SIG-M5 treated with dmso at 0.1 percent for 504 hours (cell line): ENCODE measurements at regions not wholly inside any gene's neighbourhood (a gene's known extent, or its start where the extent isn't known, plus 50 kb on each side); places are given as distances from the start of the nearest gene placed in this dataset.

Experiments used
- DNase-seq: peaks from one replicate; lab custom pipeline; 2025; ENCODE audit not compliant: unreplicated experiment; lab: John Stamatoyannopoulos, UW

DNA sequence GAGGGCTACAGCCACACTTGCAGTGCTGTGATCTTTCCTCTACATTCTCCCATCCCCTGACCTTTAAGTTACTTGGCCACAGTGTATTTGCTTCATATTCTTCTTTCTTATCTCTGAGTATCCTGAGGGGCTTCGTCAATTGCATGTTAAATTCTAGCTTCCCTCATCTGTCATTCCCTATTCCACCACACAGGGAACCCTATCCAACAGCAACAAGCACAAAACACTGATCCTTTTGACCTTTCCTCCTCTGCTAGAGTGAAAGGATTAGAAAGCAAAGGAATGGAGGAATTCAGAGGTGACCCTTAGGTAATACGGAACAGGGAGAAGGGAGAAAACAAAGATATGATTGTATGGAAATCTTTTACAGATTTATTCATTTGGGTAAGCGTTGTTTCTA, 1061.7 kb upstream of the TENM4 start:
- DNase-seq = no peak

DNA sequence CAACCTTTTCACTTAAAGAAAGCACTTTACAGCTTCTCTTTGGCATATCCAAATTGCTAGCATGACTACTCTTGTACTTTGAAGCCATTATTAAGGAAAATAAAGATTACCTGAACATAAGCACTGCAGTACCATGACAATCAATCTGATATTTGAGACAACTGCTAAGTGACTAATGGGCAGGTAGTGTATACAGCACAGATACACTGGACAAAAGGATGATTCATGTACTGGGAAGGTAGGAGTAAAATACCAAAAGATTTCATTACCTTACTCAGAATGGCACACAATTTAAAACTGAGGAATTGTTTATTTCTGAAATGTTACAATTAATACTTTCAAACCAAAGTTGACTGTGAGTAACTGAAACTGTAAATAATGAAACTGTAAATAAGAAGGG, 1054.3 kb upstream of the TENM4 start:
- no peak for DNase-seq

DNA sequence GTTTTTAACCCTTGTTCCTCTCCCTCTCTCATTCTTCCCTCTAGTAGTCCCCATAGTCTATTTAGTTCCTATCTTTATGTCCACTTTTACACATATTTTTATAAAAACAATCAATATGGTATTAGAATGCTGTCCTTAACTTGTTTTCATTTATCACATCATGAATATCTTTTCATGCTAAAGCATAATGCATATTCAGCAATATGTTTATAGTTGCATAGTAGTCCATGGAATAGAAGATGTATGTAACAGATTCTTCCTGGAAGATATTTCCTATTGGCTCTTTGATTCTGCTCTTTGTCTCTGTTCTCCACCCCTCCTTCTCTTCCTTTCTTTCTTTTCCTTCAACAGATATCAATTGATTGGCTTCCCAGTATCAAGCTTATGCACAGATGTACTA, 1047.1 kb upstream of the TENM4 start:
- no peak for DNase-seq

DNA sequence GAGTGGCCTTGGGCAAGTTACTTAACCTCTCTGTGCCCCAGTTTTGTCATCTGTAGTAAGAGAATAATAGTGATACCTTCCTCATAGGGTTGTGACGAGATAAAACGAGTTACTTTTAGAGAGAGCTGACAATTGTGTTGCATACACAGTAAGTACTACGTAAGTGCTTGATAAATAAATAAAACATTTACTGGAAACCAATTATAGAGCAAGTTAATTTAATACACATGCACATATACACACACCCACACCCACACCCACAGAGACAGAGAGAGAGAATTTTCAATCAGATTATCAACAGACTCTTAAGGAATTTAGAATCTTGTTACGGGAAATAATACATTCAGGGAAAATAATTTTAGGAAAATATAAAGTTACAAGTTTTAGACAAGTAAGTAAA, 1045.8 kb upstream of the TENM4 start:
- DNase-seq = no peak

DNA sequence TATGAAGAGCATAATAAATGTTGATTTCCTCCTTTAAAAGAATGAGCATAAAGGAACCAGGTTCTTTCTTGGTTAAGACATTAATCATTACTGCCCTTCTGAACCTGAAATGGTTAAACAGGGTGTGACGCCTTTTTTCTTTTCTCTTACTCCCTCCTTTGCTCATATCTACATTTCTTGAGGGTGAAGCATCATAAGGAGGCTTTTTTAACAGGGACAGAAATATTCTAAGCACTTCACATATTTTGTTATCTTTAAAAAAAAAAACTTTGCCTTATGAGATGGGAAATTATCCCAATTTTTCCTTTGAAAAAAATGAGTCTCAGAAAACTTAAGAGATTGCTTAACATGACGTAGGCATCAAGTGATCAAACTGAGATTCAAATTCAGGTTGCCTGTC, 1036.3 kb upstream of the TENM4 start:
- DNase-seq = no peak

DNA sequence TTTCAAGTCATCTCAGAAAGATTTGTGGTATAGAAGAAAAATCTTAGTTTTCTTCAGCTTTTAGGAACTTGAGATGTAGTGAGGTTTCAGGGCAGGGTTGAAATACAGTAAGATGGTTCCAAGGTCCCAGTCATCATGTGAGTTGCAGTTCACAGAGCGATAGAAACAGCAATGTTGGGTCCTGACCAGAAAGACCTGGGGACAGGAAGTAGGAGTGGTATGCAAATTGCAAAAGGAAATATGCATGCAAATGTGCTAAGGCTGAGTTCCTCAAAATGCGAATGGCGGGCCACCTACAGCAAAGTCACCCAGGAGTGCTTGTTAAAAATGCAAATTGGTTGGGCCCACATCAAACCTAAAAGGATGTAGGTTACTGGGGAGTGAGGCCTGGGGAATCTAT, 1032.7 kb upstream of the TENM4 start:
- DNase-seq = no peak

DNA sequence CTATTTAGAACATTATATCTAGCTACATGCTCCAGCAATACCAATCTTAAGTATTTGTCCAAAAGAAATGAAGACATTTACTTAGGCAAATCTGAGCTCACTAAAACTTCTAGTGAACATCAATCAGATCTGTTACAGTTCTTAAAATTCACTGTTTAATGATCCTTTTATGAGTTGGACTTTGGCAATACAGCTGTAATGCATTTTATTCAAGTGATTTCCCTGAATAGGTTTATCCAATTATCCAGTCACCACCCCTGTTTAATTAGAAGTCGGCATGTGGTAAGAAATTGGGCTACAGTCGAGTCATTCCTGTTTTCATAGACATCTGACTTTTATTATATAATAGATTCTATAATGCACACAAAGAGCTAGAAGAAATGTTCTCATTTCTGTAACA, 1029.0 kb upstream of the TENM4 start:
- DNase-seq = no peak

DNA sequence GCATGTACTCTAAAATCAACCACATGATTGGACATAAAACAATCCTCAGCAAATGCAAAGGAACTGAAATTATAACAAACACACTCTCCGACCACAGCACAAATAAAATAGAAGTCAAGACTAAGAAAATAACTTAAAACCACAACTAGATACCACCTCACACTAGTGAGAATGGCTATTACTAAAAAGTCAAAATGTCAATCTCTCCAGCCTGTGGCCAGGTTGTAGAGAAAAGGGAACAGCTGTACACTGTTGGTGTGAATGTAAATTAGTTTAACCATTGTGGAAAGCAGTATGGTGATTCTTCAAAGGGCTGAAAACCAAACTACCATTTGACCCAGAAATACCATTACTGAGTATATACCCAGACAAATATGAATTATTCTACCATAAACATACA, 1025.7 kb upstream of the TENM4 start:
- no peak for DNase-seq

DNA sequence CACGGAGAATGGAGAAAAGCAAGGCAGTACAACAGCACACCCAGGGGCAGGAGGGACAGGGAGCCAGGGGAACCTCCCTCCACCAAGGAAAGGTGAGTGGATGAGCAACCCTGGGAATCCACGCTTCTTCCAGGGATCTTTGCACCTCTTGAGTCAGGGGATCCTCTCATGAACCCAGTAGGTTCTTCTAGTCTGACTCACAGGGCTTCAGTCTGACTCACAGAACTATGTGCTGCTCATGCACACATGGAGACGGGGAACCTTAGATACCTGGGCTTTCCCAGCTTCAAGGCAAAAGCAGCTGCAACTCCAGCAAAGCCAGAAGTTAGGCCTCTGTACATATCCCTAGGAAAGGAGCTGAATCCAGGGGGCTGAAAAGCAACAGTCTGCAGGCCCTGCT, 1021.4 kb upstream of the TENM4 start:
- DNase-seq = no peak

DNA sequence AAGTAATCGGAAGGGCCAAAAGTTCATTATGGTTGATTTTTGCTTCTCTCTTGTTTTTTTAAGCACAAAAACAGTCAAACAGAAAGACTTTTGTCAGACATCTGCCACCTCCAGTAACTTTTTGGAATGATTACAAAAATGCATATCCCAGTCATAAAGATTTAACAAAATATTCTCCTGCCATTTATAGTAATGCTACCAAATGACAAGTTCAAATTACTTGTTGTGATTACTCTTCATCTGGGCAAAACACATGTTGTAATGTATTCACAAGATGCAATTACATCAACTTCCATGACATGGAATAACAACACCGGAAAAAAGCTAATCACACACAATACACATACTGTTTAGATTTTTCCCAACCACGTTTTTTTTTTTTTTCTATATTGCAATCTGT, 1017.5 kb upstream of the TENM4 start:
- no peak for DNase-seq

DNA sequence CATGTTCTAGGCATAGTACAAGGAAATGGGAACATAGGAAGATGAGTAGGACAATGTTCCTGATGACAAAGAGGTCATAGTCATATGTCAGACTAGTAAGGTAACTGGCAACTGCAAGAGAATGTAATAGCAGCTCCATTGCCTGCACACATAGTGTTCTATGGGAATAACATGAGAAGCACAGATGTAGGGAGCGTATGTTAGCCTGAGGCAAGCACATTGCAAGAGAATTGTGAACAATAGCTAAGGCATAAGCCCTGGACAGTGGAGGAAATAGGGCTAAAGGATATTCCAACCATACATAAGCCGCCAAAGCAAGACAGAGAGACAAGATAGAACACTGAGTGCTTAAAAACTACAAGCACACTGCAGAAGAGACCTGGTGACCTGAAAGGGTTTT, 1017.0 kb upstream of the TENM4 start:
- DNase-seq = no peak

DNA sequence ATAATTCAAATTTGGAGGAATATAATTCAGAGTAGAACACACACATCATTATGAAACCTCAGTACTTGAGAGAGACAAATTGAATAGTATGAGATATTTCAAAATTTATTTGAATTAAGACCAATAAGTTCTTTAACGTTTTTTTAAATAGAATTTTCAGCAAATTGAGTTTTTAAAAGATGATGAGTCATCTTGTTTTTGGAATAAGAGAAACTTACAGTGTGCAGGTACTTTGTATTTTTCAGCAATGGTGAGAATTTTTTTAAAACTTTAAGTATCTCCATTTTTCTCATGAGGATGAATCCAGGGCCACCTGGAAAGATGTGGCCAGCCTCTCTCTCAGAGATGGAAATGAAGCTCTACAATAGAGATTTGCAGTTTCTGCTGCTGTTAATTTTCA, 1015.0 kb upstream of the TENM4 start:
- no peak for DNase-seq

DNA sequence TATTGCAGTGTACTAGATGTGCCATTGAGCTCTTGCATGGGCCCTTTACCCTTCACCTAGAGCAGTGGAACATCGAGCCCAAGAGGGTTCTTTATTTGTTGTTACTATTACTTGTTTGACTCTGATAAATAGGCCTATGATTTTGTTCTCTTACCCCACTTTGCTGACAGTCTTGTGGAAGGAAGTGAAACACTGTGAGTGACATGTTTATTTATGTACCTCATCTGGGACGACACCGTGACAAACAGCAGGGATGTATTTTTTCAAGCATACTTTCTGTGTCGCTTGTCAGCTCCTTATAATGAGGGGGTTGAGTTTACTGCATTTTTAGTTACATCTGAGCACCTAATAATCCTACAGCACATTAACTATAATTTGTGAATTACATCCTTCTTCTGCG, 1010.3 kb upstream of the TENM4 start:
- DNase-seq = no peak

DNA sequence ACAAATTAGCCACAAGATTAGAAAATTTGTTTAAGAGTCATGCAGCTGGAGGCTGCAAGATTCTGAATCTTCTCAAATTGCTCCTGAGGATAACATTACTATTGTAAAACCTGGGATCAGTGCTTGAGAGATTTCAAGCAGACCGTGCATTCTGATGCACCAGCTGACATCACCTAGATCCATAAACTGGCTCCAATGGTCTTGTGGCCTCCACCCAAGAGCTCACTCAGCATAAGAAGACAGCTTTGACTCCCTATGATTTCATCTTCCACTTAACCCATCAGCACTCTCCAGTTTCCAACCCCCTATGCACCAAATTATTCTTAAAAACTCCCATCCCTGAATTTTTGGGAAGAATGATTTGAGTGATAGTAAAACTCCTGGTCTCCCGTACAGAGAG, 1007.9 kb upstream of the TENM4 start:
- no peak for DNase-seq

DNA sequence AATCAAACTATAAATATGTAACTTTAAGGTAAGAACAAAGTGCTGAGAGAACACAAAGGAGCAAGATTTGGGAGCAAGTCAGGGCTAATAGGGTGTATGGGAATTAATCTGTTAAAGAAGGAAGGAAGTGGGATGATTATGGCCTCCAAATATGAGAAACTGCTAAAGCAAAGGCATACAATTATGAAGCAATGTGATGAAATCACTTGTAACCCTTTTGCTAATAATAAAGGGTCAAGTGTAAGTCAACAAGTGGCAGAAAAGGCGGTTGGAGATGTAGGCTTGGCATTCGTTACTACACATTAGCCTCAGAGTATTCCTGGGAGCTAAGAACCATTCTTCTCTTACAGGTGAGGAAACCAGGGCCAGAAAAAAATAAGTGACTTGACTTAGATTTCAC, 1002.3 kb upstream of the TENM4 start:
- DNase-seq = no peak

DNA sequence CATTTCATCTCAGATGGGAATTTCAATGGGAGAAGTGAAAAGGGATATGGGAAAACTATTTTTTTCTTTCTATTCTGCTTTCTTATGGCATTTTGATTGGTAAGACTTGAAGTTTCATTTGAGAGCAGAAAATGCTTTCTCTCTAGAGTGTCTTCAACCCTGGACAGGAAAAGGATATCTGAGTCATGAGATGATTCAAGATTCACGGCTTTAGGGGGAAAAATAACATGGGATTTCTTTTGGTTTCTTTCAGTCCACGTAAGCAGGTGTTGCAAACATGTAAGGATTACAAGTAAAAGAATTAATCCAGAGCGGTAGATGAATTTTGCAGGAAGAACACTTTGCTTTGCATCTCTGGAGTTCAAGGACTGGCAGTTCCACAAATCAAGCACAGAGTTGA, 1001.0 kb upstream of the TENM4 start:
- no peak for DNase-seq

DNA sequence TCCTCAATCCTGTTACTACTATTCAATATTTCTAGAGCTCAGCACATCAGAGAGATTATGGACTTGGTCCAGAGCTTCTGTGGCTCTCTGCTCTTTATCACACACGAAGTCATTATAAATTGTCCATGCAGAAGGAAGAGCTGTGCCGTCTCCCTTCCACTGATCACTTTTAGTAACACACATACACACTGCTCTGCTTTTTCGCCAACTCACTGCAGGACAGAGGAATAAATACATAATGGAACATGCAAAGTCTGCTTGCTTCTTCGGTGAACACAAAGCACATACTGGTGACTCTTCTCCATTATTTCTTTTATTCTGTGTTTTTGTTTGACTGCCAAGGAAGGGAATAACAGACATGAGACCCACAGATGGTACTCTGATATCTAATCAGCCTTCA, 1000.0 kb upstream of the TENM4 start:
- DNase-seq = no peak

DNA sequence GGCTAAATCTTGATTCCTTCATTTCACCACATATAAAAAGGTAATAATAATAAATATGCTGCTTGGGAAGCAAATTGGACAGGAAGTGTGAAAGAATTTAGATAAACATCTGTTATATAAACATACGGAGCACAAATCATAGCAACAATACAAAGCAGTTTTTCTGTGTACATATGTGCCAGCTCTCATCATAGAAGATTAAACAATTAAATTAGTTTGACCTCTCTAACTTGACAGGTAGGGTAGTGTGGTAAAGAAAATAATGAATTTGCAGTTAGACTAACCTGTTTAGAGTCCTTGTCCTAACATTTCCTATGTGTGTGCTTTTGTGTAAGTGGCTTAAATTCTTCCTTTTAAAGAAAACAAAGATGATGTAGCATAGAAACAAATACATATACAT, 995.7 kb upstream of the TENM4 start:
- no peak for DNase-seq

DNA sequence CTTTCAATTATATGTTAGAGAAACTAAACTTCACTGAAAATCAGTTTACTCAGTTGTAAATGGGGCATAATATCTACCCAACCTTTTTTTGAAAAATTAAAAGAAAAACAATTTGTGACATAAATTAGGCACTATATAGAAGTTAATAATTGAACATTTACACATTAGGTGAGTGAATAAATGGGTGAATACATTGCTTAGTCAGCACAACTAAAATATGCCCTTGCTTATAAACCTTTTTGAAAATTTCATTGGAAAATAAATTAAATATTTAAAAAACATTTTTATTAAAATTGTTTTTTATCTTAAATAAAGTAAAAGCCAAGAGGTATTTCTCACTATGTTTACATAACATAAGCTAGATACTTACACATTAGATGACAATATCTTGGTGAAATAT, 994.5 kb upstream of the TENM4 start:
- DNase-seq = no peak

DNA sequence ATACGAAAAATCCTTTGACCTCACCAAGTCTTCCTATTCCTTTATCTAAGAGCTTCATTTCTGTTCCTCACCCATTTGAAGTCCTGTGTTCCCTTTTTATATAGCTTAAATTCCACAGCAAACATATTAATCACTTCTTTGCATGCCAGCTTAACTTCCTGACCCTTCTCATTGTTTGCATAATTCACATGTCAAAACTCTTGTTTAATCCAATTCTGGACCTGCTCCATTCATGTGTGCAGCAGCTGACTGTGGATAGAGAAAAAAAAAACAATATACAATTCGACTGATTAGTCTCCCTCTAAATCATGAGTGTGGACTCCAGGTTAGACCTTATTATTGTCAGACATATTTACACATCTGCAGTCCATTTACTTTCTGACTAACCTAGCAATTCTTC, 991.2 kb upstream of the TENM4 start:
- no peak for DNase-seq

DNA sequence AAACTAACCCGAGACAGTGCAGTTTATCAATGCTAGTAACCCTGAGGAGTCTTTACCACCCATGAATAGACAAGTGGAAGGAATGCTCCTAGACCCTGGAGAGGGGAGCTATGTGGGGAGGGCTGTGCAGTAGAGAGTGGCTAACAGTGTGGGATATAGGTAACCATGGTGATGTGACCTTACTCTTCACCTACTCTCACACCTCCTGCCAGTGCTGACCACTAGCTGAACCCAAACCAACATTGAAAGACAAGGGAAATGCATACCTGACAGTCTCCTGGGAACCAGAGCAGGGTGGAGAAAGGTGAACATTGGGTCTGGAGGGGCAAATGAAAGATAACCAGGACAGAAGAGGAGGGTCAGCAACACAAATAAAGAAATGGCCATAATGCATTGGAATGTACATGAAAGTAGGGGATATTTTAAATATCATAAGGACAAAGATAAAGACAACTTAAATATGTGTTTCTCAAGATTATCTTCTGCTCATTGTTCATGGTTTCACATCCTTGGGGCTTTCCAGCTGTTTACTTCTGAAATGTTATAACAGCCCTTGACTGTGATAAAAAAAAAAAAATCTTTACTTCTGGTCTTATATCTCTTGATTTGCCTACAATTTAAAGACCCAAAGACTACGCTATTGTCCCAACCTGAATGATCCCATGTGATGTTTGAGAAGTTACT, 983.3 kb upstream of the TENM4 start:
- no peak for DNase-seq

DNA sequence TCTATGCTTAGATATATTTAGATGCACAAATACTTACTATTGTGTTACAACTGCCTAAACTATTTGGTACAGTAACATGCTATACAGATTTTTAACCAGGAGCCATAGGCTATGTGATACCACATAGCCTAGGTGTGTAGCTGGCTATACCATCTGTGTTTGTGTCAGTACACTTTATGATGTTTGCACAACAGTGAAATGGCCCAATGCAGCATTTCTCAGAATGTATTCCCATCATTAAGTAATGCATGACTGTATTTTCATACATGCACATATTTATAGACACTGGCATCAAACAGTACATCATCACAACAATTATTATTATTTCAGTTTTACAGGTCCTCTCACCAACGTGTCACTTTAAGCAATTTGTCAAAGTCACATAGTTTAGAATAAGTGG, 979.5 kb upstream of the TENM4 start:
- DNase-seq = no peak

DNA sequence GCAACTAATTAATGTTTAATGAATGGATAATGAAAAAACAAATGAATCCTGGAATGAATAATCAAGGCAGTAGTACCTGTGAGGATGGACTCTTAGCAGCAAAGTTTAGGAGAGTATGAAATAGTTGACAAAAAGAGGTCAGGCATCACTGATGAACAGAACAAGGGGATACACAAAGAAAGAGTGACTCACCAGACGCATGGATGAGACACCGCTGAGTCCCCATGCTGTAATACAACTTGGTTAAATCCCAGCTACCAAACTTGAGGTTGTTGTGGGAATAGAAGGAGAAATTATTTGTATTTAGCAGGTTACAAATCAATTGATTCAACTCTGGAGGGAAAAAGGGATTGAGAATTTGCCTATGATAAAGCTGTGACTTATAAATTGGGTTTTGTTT, 976.9 kb upstream of the TENM4 start:
- DNase-seq = no peak

DNA sequence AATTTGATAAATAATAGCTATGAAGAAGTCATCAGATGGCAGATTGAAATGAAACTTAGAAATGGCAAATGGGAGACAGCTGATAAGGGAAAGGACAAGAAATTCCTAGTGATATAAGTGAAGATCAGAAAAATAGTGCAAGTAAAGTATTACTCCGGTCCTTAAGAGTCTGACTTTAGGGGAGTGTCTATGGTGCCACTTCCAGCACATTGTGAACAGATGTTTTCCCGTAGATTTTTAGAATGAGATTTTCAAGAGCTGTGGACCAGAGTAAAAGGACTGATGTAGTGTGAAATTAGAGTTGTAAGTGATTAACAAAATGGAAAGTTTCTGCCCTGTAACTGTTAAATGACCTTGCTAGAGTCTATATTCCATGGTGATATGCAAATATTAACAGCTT, 974.8 kb upstream of the TENM4 start:
- DNase-seq = no peak
